A673 (cell line): ENCODE measurements at regions not wholly inside any gene's neighbourhood (a gene's known extent, or its start where the extent isn't known, plus 50 kb on each side); places are given as distances from the start of the nearest gene placed in this dataset.

Experiments
- CTCF ChIP-seq: fragments of 300-800, 200-600 bp; sonication (generic); conservative IDR thresholded peaks from 2 replicates; pipeline ENCODE4 v1.5.1; 2017; ENCODE audit warnings: low read depth, mild to moderate bottlenecking, antibody characterized with exemption, low read length, moderate library complexity, mixed read lengths
- EZH2 ChIP-seq: fragments of 200-600 bp; sonication (generic); IDR thresholded peaks from 2 replicates; pipeline ENCODE4 v1.6.1; 2017; ENCODE audit warnings: borderline replicate concordance, low read depth, mild to moderate bottlenecking, mixed read lengths, antibody characterized with exemption, low read length; ENCODE audit not compliant: poor library complexity, severe bottlenecking

- TF ChIP-seq CTCF (no peak), EZH2 (no peak)
Measured at GRCh38 chr7:46847126-46847525, 734.8 kb downstream of the TNS3 start.
